NT2/D1 (cell line): ENCODE measurements at regions not wholly inside any gene's neighbourhood (a gene's known extent, or its start where the extent isn't known, plus 50 kb on each side); places are given as distances from the start of the nearest gene placed in this dataset.

Experiments used
- DNase-seq: peaks from one replicate; pipeline ENCODE4 v3.0.0-alpha.2; 2011; ENCODE audit warnings: low read depth, low spot score
- H3K27me3 ChIP-seq: 2 replicates; pipeline ENCODE4 v1.6.0; 2011; ENCODE audit warnings: mild to moderate bottlenecking; ENCODE audit not compliant: insufficient read length, insufficient read depth
- H3K36me3 ChIP-seq: 2 replicates; pipeline ENCODE4 v1.6.1; 2011; ENCODE audit warnings: mild to moderate bottlenecking, low read length, mixed read lengths; ENCODE audit not compliant: insufficient read depth, insufficient read length
- H3K4me1 ChIP-seq: 2 replicates; pipeline ENCODE4 v1.5.1; 2011; ENCODE audit not compliant: insufficient read depth, insufficient read length
- H3K4me3 ChIP-seq: 2 replicates; pipeline ENCODE4 v1.5.1; 2011; ENCODE audit warnings: low read depth; ENCODE audit not compliant: insufficient read length
- H3K9ac ChIP-seq: 2 replicates; pipeline ENCODE4 v1.6.0; 2011; ENCODE audit warnings: low read depth; ENCODE audit not compliant: insufficient read length
- H3K9me3 ChIP-seq: 2 replicates; pipeline ENCODE4 v1.5.1; 2011; ENCODE audit warnings: mild to moderate bottlenecking, low read length; ENCODE audit not compliant: insufficient read depth
- SUZ12 ChIP-seq: IDR thresholded peaks from 2 replicates; pipeline ENCODE4 v1.6.1; 2011; ENCODE audit not compliant: insufficient read length, insufficient read depth; ENCODE audit errors: extremely low read depth
- YY1 ChIP-seq: IDR thresholded peaks from 2 replicates; pipeline ENCODE4 v1.6.1; 2011; ENCODE audit not compliant: insufficient read length, insufficient read depth
- ZNF274 ChIP-seq: IDR thresholded peaks from 2 replicates; pipeline ENCODE4 v1.6.1; 2011; ENCODE audit warnings: mild to moderate bottlenecking, low read depth, low read length

GRCh38 chr1:90092441-90092840, 97.5 kb downstream of the ZNF326 start:
- TF ChIP-seq SUZ12 (no peak), ZNF274 (no peak), YY1 (no peak)
- no peak overlapping the region for H3K9ac ChIP-seq
- no peak for DNase-seq
- H3K36me3 ChIP-seq, result no peaks in the 10 kb centered on the region
- no peak overlapping the region for H3K4me3 ChIP-seq
- peaks cover 11% of the 10 kb centered on the region for H3K9me3 ChIP-seq
- H3K27me3 ChIP-seq, result no peaks in the 10 kb centered on the region
- H3K4me1 ChIP-seq, result no peaks in the 10 kb centered on the region
